Erythroblast (primary cell): ENCODE measurements at regions not wholly inside any gene's neighbourhood (a gene's known extent, or its start where the extent isn't known, plus 50 kb on each side); places are given as distances from the start of the nearest gene placed in this dataset.
"Not testable (repeated sequence)": the region's sequence is repeated elsewhere in the genome, so short reads cannot be mapped to it uniquely, and the experiment has no call there.

Experiments
- GATA1 ChIP-seq: IDR thresholded peaks from 2 replicates; pipeline ENCODE4 v1.6.1; 2011; ENCODE audit warnings: low read depth, mild to moderate bottlenecking, control low read depth, low read length, moderate library complexity
- POLR2A ChIP-seq: IDR thresholded peaks from 2 replicates; pipeline ENCODE4 v1.6.1; 2011; ENCODE audit warnings: mild to moderate bottlenecking, low read length

DNA sequence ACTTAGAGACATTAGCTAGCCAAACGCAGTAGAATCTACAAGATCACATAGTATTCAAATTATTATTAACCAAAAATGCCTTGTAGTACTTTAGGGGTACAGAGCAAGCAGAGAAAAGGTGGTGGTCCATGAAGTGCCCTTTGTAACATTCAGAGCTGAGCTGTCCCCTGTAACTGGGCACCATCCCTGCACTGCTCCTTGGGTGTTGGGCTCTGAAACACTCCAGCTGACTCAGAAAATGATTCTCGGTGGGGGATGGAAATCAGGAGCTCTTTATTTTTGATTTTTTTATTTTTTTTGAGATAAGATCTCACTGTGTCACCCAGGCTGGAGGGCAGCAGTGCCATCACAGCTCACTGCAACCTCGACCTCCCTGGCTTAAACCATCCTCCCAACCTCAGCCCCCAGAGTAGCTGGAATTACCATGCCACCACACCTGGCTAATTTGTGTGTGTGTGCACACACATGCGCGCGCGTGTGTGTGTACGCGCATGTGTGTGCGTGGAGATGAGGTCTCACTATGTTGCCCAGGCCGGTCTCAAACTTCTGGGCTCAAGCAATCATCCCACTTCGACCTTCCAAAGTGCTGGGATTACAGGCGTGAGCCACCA is 342.6 kb downstream of the BCL2L11 start:
- TF ChIP-seq POLR2A, GATA1: not testable (repeated sequence)
